ENCODE measurements at regions not wholly inside any gene's neighbourhood (a gene's known extent, or its start where the extent isn't known, plus 50 kb on each side); places are given as distances from the start of the nearest gene placed in this dataset.

- Histone ChIP-seq H3K4me3 (ENCODE audit: low read length) (peak overlapping the region; percentile 51), H3K36me3 (ENCODE audit: insufficient read depth, low read length) (no peaks in the 10 kb centered on the region), H3K4me1 (ENCODE audit: insufficient read depth, low read length) (peaks cover 14% of the 10 kb centered on the region), H3K27me3 (ENCODE audit: insufficient read depth, low read length) (peaks cover 4% of the 10 kb centered on the region), H2AFZ (ENCODE audit: low read depth, low read length) (no peak overlapping the region), H3K9me3 (ENCODE audit: low read length) (no peaks in the 10 kb centered on the region)
Observed at GRCh38 chrX:40152173-40152711, 54.5 kb upstream of the BCOR start.

DNA sequence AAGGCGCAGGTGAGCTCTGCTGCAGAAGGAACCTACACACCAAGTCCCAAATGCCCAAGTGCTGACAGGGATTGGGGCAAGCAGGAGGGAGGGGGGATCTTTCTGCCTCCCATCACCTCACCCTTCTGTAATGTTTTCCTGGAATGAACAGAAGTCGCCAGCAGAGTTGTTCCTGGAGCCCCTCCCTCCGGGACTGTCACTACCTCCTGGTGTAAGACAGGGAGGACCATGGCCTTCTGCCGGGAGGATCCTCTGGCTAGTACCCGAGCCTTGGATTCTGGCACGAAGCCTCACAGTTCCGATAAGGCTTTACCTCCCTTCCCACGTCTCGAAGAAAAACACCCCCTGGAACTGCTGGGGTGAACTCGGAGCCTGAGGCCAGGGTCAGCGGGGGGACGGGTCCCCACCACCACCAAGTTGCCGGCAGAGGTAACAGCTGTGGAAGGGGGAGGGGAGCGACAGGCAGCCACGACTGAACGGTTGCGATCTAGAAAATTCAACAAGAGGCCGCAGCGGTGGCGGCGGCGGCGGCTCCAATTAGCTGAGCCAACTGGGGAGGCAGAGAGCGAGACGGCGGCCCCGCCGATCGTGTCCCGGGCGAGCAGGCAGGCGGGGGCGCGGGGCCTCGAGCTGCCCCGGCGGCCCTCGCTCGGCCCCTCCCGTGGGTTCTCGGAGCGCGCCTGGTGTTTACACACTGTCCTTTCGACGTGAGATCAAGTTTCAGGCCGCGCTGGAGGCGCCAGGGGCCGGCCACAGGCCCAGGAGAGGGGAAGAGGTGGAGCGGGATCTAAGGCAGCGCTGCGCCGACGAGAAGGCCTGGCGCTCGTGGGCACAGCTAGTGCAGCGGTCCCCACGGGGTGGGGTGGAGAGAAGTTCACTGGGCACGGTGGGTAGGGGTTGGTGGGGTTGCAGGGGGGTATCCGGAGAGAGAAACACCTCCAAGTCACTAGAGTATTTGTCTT is 53.7 kb upstream of the BCOR start:
- Histone ChIP-seq H3K4me1 (ENCODE audit: insufficient read depth, low read length) (peaks cover 14% of the 10 kb centered on the region), H3K27me3 (ENCODE audit: insufficient read depth, low read length) (peaks cover 4% of the 10 kb centered on the region), H3K36me3 (ENCODE audit: insufficient read depth, low read length) (no peaks in the 10 kb centered on the region), H3K4me3 (ENCODE audit: low read length) (no peak overlapping the region), H3K9me3 (ENCODE audit: low read length) (no peaks in the 10 kb centered on the region), H2AFZ (ENCODE audit: low read depth, low read length) (no peak overlapping the region)

- H3K9me3 ChIP-seq (ENCODE audit: low read length): no peaks in the 10 kb centered on the region
- peaks cover 4% of the 10 kb centered on the region for H3K27me3 ChIP-seq (ENCODE audit: insufficient read depth, low read length)
- H3K36me3 ChIP-seq (ENCODE audit: insufficient read depth, low read length): no peaks in the 10 kb centered on the region
- H3K4me1 ChIP-seq (ENCODE audit: insufficient read depth, low read length): peaks cover 13% of the 10 kb centered on the region
- no peak overlapping the region for H3K4me3 ChIP-seq (ENCODE audit: low read length)
- no peak overlapping the region for H2AFZ ChIP-seq (ENCODE audit: low read depth, low read length)
Observed at GRCh38 chrX:40150503-40150902, 52.7 kb upstream of the BCOR start.

GRCh38 chrX:40149286-40150175 is 51.8 kb upstream of the BCOR start:
- H3K9me3 ChIP-seq (ENCODE audit: low read length): no peaks in the 10 kb centered on the region
- peaks cover 13% of the 10 kb centered on the region for H3K4me1 ChIP-seq (ENCODE audit: insufficient read depth, low read length)
- H3K27me3 ChIP-seq (ENCODE audit: insufficient read depth, low read length): peaks cover 4% of the 10 kb centered on the region
- peak overlapping the region; percentile 11 for H3K4me3 ChIP-seq (ENCODE audit: low read length)
- H2AFZ ChIP-seq (ENCODE audit: low read depth, low read length): no peak overlapping the region
- H3K36me3 ChIP-seq (ENCODE audit: insufficient read depth, low read length): no peaks in the 10 kb centered on the region

DNA sequence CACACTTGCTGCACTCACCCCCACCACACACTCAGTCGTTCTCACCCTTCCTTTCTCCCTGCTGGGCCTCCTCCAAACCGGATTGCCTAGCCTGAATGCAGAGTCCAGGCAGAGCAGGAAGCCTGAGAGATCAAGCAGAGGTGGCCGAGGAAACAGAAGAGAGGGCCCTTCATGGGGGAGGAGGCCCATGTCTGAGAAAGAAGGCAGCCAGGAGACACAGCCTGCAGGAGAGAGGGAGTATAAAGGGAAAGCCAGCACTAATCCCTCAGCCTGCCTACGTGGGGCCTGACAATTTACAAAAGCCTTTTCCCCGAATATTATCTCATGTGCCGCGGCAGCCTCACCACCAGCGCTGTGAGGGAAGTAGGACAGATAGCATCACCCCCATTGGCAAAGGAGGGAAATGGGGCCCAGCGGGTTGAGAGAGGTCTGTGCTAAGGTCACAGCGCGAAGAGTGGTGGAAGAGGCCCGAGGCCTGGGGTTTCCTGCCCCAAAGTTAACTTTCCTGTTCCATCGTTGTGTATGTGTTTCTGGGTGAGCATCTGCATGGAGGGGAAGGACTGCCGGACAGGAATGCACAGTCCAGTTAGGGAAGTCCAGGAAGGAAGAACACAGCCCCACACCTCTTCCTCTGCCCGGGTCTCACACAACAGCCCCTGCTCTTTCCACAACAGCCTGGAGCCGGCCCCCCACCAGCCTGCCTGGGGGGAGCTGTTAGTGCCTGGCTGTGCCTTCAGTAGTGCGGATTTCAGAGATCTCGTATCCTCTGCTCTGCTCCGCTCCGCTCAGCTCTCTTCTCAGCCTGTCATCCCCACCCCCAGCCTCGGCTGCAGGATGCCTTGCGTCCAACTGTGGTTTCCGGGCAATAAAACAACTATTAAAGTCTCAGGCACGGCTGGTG is 50.9 kb upstream of the BCOR start:
- Histone ChIP-seq H2AFZ (ENCODE audit: low read depth, low read length) (peak overlapping the region; percentile 49), H3K36me3 (ENCODE audit: insufficient read depth, low read length) (no peaks in the 10 kb centered on the region), H3K4me1 (ENCODE audit: insufficient read depth, low read length) (peaks cover 13% of the 10 kb centered on the region), H3K4me3 (ENCODE audit: low read length) (peak overlapping the region; percentile 11), H3K27me3 (ENCODE audit: insufficient read depth, low read length) (peaks cover 4% of the 10 kb centered on the region), H3K9me3 (ENCODE audit: low read length) (no peaks in the 10 kb centered on the region)

- no peak overlapping the region for H3K4me3 ChIP-seq (ENCODE audit: low read length)
- H3K9me3 ChIP-seq (ENCODE audit: low read length): no peaks in the 10 kb centered on the region
- peaks cover 13% of the 10 kb centered on the region for H3K4me1 ChIP-seq (ENCODE audit: insufficient read depth, low read length)
- peaks cover 4% of the 10 kb centered on the region for H3K27me3 ChIP-seq (ENCODE audit: insufficient read depth, low read length)
- H2AFZ ChIP-seq (ENCODE audit: low read depth, low read length): no peak overlapping the region
- H3K36me3 ChIP-seq (ENCODE audit: insufficient read depth, low read length): no peaks in the 10 kb centered on the region
Observed at GRCh38 chrX:40147971-40148370, 50.2 kb upstream of the BCOR start.

Measured in neuron (in vitro differentiated cells).